CD4-positive, alpha-beta T cell treated with Interleukin-17A for 4 hours (primary cell): ENCODE measurements at regions not wholly inside any gene's neighbourhood (a gene's known extent, or its start where the extent isn't known, plus 50 kb on each side); places are given as distances from the start of the nearest gene placed in this dataset.

Experiments used
- DNase-seq: peaks from one replicate; pipeline ENCODE4 v3.0.0-alpha.2; 2020; ENCODE audit warnings: mixed read lengths

DNA sequence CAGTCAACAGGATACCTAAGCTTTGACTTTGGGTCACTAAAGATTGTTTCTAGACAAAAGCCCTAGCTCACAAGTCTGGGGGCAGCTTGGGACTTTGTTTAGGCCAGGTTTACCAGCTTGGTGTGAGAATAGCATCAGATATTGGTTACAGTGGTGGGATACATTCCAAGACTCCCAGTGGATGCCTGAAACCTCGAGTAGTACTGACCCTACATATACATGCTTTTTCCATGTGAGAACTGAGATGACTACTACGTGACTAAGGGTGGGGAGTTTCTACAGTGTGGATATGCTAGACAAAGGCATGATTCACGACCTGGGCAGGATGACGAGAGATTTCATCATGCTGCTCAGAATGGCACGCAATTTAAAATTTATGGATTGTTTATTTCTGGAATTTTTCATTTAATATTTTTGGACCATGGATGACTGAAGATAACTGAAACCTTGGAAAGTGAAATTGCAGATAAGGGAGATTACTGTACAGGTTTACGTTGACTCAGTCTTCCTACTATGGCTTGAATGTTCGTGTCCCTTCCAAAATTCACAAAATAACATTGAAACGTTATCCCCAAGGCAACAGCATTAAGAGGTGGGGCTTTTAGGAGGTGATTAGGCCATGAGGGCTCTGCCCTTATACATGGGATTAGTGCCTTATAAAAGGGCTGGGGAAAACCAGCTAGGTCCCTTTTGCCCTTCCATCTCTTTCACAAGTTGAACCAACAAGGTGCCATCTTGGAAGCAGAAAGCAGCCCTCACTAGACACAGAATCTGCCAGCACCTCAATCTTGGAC lies 50.2 kb upstream of the CTAGE1 start:
- DNase-seq, result no peak

- no peak for DNase-seq
Observed at GRCh38 chr18:22468554-22468891, 50.8 kb upstream of the CTAGE1 start.

DNA sequence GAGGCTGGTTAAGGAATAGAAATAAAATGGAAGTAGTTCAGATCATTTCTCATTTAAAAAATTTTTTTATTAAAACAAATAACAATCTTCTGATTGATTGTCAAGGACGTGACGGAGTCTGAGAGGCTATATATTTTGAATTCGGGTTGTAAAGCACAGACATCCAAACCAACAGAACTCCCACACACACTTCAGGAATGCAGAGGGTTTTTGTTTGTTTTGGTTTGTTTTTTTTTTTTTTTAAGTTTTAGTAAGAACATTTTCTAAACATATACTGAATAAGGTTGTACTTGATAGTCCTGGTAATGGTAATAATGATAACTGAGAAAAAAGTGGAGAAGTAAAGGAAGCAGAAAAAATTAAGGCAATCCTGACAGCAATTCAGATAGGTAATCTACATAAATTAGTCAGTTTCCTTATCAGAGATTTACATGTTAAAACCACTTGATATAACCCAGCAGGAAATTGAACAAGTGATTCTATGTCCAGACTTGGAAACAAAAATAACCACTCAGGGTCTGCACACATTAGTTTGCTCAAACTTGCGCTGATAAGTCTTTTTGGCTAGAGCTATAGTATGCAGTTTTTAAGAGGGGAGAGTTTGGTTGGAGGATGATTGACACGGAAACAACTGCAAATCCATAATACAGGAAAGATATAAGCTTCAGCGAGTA lies 51.5 kb upstream of the CTAGE1 start:
- DNase-seq, result no peak

DNA sequence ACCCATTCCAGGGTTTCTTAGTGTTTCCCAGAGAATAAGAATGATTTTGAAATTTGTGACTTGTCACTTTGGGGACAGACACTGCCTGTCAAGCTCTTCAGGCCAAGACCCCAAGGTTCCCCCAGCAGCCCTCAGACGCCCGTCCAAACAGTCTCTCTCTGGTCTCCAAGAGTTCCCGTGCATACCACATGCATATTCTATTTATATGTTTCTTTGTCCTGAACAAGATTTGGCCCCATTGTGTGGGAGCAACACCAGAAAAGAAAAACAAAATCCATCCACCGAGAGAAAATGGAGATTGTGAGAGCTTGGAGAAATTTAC lies 52.2 kb upstream of the CTAGE1 start:
- no peak for DNase-seq

DNA sequence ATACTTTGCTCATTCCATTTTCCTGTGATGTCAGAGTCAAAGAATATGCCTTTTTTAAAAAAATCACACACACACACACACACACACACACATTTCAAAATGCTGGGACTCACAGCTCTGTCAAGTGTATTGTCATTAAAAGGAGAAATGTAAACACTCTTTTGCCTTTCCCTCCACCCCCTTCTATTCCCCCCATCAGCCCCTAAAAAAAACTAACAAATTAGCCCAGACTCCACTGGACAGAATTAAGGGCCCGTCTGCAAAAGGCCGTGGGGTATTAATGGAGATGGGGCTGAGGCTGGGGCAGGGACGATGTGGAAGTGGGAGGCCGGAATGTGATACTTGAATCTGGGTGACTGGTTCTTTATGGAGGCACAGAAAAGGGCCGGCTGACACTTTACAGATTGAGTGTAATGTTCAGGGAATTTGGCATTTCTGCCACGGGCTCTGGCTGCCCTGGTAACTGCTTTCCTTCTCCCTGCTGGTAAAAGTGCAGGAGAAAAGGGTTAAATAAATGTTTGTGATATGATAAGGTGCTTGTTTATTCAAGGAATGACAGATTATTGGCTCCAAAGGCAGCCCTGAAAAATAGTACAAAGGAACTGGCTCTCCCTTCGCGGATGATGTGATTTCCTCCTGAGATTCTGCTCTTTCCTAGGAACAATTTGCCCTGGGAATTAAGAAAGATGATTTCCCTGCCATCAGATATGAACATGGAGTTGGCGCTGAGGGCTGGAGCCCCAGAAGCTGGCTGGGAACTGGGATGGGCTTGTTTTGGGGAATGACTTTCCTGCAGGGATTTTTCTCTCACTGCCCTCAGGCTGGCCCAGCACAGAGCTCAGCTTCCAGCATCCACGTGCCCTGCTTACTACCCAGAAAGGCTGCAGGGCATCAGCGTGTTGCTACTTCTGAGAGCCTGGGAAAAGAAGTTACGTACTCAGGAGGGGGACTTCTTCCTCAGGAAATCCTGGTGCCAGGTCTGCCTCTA lies 52.8 kb upstream of the CTAGE1 start:
- no peak for DNase-seq

GRCh38 chr18:22471546-22472131 lies 53.9 kb upstream of the CTAGE1 start:
- no peak for DNase-seq

- DNase-seq, result no peak
Observed at GRCh38 chr18:22473366-22473765, 55.7 kb upstream of the CTAGE1 start.

DNA sequence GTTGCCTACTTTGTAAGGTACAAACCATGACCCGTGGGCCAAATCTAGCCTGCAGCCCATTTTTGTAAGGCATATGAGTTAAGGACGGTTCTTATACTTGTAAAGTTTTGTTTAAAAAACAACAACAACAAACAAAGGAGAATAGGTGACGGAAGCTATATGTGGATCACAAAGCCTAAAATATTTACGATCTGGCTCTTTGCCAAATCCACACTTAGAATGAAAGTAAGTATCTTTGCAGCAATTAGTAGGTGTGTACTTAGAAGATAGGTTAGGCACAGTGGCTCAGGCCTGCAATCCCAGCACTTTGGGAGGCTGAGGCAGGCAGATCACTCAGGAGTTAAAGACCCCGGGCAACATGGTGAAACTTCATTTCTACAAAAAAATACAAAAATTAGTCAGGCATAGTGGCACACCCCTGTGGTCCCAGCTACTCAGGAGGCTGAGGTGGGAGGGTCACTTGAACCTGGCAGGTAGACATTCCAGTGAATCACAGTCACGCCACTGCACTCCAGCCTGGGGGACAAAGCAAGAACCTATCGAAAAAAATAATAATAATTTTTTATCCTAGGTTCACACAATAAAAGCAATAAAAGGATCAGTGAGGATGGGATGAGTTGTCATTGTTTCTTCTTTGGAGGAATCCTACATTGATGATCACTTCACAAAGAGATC lies 57.8 kb upstream of the CTAGE1 start:
- DNase-seq, result no peak

- no peak for DNase-seq
Observed at GRCh38 chr18:22477222-22477621, 59.5 kb upstream of the CTAGE1 start.

DNA sequence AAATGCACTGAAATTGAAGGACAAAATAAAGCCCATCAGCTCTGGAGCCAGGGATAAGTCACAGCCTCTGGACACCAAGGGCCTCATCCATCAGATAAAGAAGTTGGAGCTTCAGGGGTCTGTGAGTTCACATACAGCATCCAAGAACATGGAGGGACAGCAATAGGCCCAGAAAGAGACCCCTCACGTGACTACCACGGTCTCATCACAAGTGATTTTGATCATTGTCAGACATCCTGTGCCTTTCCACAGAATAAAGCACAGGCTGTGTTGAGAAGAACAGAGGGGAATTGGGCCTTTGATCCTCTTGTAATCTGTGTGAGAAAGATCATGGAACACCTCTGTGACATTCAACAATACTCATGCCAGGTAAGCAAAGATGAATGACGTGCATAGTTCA lies 65.2 kb upstream of the CTAGE1 start:
- no peak for DNase-seq

DNA sequence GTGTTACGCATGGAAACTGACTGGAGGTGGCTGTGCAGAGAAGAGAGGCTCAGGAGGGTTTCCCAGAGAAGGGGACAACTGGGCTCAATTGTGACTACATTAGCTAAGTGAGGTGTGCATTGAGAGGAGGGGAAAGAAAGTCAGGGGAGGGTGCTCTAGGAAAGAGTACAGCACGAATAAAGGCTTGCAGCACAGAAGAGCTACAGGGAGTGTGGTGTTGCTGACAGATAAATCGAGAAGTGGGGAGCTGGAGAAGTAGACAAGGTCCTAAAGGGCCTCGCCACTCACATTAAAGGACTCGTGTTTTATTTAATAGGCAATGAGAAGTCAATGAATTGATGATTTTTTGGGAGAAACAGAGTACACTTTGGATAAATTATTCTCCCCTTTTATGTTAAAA lies 65.7 kb upstream of the CTAGE1 start:
- DNase-seq, result no peak

GRCh38 chr18:22484471-22484870 lies 66.8 kb upstream of the CTAGE1 start:
- DNase-seq, result no peak

DNA sequence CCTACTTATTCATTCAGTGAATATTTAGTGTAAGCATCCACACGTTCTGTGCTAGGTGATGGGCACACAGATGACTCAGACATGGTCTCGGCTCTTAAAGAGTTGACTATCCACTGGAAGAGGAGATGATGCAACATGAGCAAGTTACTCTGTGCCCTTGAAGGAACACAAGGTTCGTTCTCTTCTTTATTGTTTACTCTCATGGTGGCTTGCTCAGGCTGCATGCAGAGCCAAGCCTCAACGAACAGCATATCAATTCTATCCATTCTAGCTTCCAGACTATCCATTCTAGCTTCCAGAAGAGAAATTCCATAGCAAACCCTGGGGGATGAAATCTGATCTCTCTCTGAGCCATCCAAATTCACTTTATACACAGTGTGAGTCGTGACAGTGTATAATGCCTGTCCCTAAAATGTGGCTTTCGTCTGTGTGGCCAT lies 68.1 kb upstream of the CTAGE1 start:
- no peak for DNase-seq

DNA sequence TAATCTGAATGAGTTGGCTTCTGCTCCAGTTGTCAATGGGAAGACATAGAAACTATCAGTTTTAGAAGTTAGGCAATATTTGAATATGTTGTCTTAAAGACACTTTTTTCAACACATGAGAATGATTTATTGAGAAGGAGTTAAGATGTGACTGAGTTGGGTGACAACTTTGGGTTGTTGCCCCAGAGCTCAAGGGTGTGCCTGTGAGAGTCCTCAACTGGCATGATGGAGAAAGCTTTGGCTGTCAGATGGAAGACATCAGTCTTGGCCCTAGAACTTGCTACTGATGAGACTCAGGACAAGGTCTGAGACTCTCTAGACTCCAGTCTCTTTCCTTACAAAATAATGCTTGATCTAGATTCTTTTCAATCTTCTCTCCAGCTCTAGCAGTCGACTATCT lies 69.0 kb upstream of the CTAGE1 start:
- DNase-seq, result no peak

GRCh38 chr18:22488554-22488953 lies 70.8 kb upstream of the CTAGE1 start:
- no peak for DNase-seq

DNA sequence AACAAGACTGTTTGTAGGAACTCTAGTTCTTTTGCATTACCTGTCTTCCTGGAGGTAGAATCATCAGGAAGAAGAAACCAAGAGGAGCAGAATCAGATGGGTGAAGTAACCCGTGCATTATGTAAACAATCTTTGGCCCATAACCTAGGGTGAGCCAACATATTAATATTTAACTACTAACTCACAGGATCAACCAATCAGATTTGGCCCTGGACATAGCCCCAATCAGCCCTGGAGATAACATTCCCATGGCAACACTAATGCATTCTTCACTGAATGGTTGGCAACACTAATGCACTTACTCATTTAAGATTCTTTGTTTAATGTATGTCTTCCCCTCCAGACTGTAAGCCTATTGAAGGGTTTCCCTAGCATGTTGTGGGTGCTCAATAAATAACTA lies 72.0 kb upstream of the CTAGE1 start:
- DNase-seq, result no peak

DNA sequence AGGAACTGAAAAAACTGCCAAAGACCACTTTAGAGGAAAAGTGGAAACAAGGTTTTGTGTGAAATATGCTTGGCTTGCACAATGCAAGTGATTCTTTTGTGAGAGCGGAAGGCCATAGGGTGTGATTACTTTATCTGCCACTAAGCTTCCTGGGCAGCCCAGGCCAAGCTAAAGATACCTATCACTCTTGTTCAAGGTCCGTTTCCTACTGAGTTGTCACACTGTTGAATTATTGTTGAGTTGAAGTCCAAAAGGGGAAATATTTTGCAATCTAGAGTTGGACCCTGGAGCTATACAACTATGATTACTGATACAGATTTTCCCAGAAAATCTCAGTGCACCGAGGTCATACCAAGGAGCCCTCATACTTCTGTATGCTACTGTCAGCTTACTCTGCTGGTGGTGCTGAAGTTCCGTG lies 72.7 kb upstream of the CTAGE1 start:
- DNase-seq, result no peak

DNA sequence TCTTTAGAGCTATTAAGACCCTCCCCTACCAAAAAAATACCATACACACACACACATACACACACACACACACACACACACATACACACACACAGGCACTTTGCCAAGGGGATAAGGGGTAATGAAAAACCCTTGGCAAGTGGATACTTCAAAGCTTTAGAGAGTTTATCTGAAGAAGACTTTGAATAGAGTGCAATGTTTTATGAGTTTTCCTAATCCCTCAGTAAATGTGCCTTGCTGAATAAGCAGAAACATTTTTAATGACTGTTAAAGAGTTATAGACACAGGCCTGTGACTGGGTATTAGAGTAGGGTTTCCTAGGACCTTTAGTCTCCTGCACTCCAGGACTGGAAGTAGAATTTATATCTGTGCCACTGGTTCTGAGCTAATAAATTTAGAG lies 75.5 kb upstream of the CTAGE1 start:
- DNase-seq, result no peak

DNA sequence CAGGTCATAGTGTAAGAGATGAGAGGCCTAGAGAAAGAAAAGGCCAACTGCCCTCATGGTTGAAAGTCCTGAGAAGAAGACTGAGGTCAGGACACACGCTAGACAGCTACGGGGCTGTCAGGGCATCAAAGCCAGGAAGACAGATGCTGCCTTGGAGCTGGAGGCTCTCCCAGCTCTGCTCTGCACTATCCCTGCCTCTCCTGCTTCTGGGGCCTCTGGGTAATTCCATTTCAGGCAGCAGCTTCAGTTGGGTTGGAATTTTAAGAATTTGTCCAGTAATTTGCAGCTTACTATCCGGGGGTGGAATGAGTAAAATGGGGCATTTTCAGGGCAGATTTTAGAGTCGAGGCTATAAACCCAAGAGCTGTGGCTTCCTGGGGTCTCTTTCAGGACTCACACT lies 76.2 kb upstream of the CTAGE1 start:
- no peak for DNase-seq

- no peak for DNase-seq
Observed at GRCh38 chr18:22494771-22495170, 77.1 kb upstream of the CTAGE1 start.

DNA sequence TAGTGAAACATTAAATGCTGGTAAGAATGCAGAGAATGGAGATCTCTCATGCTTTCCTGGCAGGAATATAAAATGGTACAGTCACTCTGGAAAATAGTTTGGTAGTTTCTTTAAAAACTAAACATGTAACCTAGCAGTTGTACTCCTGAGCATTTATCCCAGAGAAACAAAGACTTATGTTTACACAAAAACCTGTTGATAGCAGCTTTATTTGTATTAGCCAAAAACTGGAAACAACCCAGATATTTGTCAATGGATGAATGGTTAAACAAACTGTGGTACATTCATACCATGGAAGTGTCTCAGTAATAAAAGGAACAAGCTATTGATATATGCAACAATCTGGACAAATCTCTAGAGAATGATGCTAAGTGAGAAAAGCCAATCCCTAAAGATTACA lies 81.7 kb upstream of the CTAGE1 start:
- no peak for DNase-seq

DNA sequence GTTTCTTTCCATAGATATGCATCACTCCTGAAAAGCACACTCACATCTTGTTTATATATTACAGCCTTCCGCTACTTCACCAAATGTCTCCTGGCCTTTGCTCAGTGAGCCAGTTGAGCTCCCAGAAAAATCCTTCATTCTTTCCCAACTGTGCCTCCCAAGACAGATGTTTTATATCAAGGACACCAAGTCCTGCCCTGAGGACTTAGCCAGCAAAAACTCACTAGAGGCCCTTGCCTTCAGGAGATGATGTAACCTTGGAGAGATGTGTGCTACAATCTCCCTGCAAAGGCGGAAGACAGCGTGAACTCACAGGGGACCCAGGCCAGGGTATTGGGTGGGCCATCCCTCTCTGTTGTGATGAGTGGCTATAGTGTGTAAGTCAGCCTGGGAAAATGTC lies 86.1 kb upstream of the CTAGE1 start:
- no peak for DNase-seq
